HEK293T (cell line): ENCODE measurements at regions not wholly inside any gene's neighbourhood (a gene's known extent, or its start where the extent isn't known, plus 50 kb on each side); places are given as distances from the start of the nearest gene placed in this dataset.

Source experiments
- FOXM1 ChIP-seq: fragments of 450-650 bp; IDR thresholded peaks from 2 replicates; pipeline ENCODE4 v1.6.1; 2017; ENCODE audit warnings: mild to moderate bottlenecking, borderline replicate concordance
- L3MBTL2 ChIP-seq: fragments of 450-650 bp; conservative IDR thresholded peaks from 2 replicates; pipeline ENCODE4 v1.6.1; 2016; ENCODE audit warnings: mild to moderate bottlenecking
- SP1 ChIP-seq: fragments of 450-650 bp; IDR thresholded peaks from 2 replicates; pipeline ENCODE4 v1.6.1; 2017

GRCh38 chr11:42958635-42959034 is 353.2 kb upstream of the API5 start:
- no peak for TF ChIP-seq FOXM1
- TF ChIP-seq L3MBTL2 = no peak
- no peak for TF ChIP-seq SP1
